ENCODE measurements at regions not wholly inside any gene's neighbourhood (a gene's known extent, or its start where the extent isn't known, plus 50 kb on each side); places are given as distances from the start of the nearest gene placed in this dataset.
"Not testable (repeated sequence)": the region's sequence is repeated elsewhere in the genome, so short reads cannot be mapped to it uniquely, and the experiment has no call there.

DNA sequence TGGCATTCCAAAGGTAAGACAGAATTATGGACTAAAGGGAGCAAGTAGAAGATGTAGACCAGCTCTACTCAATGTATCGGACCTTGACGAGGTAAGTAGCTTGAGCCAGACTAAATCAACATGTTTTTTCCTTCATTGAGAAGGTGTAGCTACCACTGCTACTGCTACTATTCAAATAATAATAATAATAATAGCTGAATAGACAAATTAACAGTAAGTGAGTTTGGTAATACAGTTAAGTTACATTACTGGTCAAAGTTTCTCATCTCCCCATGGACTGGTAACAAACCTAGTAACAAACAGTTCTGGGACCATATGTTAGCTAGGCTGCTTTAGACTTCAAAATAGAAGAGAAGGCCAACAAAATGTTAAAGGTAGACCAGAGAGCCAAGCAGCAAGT lies 609.2 kb downstream of the TLE1 start:
- no peak for ATAC-seq
- peaks cover 14% of the 10 kb centered on the region for H3K9me3 Mint-ChIP-seq
- H3K4me1 Mint-ChIP-seq: no peaks in the 10 kb centered on the region
- no peak overlapping the region for H3K27ac Mint-ChIP-seq
- H3K4me3 Mint-ChIP-seq: no peak overlapping the region
- H3K36me3 Mint-ChIP-seq: no peaks in the 10 kb centered on the region
- no peak for DNase-seq (ENCODE audit: low spot score in 2 of 2)

GRCh38 chr9:81079055-81079454 lies 610.3 kb downstream of the TLE1 start:
- H3K27ac Mint-ChIP-seq: no peak overlapping the region
- DNase-seq (ENCODE audit: low spot score in 2 of 2) (no peak), ATAC-seq (no peak)
- H3K9me3 Mint-ChIP-seq: peaks cover 14% of the 10 kb centered on the region
- H3K4me3 Mint-ChIP-seq: no peak overlapping the region
- no peaks in the 10 kb centered on the region for H3K4me1 Mint-ChIP-seq
- no peaks in the 10 kb centered on the region for H3K36me3 Mint-ChIP-seq

DNA sequence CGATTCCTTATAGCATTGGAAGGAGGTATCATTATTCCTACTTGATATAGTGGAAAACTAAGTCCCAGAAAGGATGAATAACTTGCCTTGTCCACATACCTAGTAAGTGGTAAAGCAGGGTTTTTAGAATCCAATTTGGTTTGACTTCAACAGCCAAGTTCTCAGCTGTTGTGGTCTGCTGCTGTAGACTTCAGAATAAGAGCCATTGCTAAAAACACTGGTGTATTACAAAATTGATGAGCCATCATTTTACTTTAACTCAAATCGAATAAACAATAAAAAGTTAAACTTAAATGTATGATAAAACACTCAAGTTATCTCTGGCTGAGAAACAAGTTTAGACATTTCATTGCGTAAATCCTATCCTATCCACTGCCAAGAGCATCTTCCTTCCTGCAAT lies 610.8 kb downstream of the TLE1 start:
- H3K36me3 Mint-ChIP-seq: no peaks in the 10 kb centered on the region
- ATAC-seq: no peak
- DNase-seq (ENCODE audit: low spot score in 2 of 2): no peak
- H3K9me3 Mint-ChIP-seq: peaks cover 14% of the 10 kb centered on the region
- H3K27ac Mint-ChIP-seq: no peak overlapping the region
- H3K4me1 Mint-ChIP-seq: no peaks in the 10 kb centered on the region
- H3K4me3 Mint-ChIP-seq: no peak overlapping the region

- H3K9me3 Mint-ChIP-seq: peaks cover 11% of the 10 kb centered on the region
- DNase-seq (ENCODE audit: low spot score in 2 of 2) (no peak), ATAC-seq (no peak)
- H3K36me3 Mint-ChIP-seq: no peaks in the 10 kb centered on the region
- no peak overlapping the region for H3K27ac Mint-ChIP-seq
- H3K4me1 Mint-ChIP-seq: no peaks in the 10 kb centered on the region
- H3K4me3 Mint-ChIP-seq: no peak overlapping the region
Measured at GRCh38 chr9:81077572-81077971, 611.8 kb downstream of the TLE1 start.

DNA sequence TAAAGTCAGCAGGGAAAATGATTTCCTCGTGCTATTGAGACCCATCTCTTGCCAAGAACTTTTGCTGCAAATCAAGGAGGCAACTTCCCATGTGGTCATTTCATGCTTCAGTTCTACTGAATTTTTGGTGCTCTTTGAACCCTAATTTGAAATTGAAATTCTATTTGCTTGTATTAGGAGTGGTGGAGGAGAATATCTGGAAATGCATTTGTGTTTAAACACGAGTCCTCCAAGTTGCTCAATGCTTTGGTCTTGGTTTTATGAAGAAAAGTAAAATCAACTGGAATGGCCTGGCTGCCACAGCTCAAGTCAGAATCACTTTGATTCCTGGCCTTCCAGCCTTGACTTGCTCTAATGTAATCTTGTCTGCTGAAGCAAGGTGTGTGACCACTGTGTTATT lies 613.2 kb downstream of the TLE1 start:
- no peak overlapping the region for H3K4me3 Mint-ChIP-seq
- no peaks in the 10 kb centered on the region for H3K4me1 Mint-ChIP-seq

DNA sequence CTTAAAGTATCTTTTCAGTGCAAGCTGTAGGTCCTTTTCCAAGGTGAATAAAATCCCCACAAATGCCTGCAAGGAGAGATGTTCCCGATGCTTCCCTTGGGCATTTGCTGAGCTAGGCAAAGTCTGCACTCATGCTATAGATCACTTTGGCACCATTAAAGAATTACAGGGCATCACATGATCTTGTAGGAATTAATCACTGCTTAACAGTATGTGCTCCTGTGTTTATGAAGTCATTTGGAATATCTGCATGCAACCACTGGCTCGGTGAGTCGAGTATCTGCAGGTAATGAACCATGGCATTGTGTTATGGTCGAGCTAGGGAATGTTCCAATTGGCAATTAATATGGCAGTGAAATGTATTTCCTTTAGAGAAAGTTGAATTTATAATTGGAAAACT lies 615.1 kb downstream of the TLE1 start:
- ATAC-seq (no peak), DNase-seq (ENCODE audit: low spot score in 2 of 2) (no peak)
- Mint-ChIP-seq H3K9me3 (peaks cover 7% of the 10 kb centered on the region), H3K4me3 (no peak overlapping the region), H3K36me3 (no peaks in the 10 kb centered on the region), H3K27ac (no peak overlapping the region), H3K4me1 (no peaks in the 10 kb centered on the region)

More for the DNA sequence above, 613.2 kb downstream of the TLE1 start:
- Mint-ChIP-seq H3K36me3 (no peaks in the 10 kb centered on the region), H3K9me3 (peaks cover 9% of the 10 kb centered on the region), H3K27ac (no peak overlapping the region)
- DNase-seq (ENCODE audit: low spot score in 2 of 2): no peak
- ATAC-seq: no peak

DNA sequence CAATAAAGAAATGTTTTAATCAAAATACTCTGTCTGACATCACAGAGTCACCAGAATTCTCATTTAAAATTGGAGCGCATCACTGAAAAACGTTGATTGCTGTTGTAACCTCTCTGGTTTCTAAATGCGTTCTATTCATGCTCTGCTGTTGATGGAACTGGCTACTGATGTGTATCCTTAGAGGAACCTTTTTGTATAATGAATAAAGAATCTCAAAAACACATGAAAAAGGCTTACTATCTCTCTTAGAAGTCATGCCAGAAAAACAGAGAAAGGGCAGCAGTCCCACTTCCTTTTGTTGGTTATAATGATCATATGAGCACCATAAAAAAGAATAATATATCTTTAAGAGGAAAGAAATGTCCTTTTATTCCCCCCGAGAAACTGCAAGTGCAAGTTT lies 615.5 kb downstream of the TLE1 start:
- Mint-ChIP-seq H3K4me1 (no peaks in the 10 kb centered on the region), H3K36me3 (no peaks in the 10 kb centered on the region), H3K4me3 (no peak overlapping the region), H3K27ac (no peak overlapping the region), H3K9me3 (peaks cover 3% of the 10 kb centered on the region)
- DNase-seq (ENCODE audit: low spot score in 2 of 2) (no peak), ATAC-seq (no peak)

DNA sequence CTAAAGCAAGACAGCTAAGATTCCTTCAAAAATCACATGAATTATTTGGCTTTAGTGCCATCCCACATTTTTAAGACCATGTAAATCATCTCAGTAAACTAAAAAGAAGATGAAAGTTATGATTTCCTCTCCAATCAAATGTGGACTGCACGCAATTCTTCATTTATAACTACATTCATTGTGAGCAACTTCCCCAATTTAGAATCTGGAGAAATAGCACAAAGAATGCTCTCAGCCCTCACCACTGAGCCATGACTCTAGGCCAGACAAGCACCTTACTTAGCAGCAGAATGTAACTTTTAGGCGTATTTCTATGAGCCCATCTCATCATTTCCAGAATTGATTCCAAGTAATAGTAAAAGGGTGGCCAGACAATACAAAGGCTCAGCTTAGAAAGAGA lies 616.6 kb downstream of the TLE1 start:
- ATAC-seq: no peak
- no peaks in the 10 kb centered on the region for H3K4me1 Mint-ChIP-seq

DNA sequence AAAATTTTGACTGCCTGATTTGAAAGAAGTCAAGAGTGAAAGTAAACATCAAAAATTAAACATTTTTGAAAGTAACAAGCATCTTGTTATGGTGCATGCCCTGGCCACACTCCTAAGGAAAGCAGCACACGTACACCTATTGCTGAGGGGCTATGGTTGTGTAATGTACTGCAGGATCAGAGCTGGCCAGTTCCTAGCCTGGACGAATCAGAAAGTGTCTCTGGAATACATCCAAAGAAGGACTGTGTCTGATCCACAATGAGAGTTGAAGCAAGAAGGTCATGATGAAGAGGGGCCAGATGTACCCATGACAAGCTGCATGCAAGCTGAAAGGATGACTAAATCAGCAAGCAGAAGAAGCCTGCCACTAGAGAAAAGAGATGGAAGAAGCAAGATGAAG lies 618.2 kb downstream of the TLE1 start:
- DNase-seq (ENCODE audit: low spot score in 2 of 2): no peak
- peaks cover 21% of the 10 kb centered on the region for H3K9me3 Mint-ChIP-seq
- H3K4me3 Mint-ChIP-seq: no peak overlapping the region
- H3K4me1 Mint-ChIP-seq: no peaks in the 10 kb centered on the region
- no peak for ATAC-seq
- no peak overlapping the region for H3K27ac Mint-ChIP-seq
- no peaks in the 10 kb centered on the region for H3K36me3 Mint-ChIP-seq

More for the DNA sequence above, 616.6 kb downstream of the TLE1 start:
- DNase-seq (ENCODE audit: low spot score in 2 of 2): no peak
- peaks cover 8% of the 10 kb centered on the region for H3K9me3 Mint-ChIP-seq
- no peaks in the 10 kb centered on the region for H3K36me3 Mint-ChIP-seq
- no peak overlapping the region for H3K4me3 Mint-ChIP-seq
- H3K27ac Mint-ChIP-seq: no peak overlapping the region

- ATAC-seq: no peak
- Mint-ChIP-seq H3K4me3 (no peak overlapping the region), H3K36me3 (no peaks in the 10 kb centered on the region), H3K27ac (no peak overlapping the region), H3K9me3 (peaks cover 24% of the 10 kb centered on the region), H3K4me1 (no peaks in the 10 kb centered on the region)
- no peak for DNase-seq (ENCODE audit: low spot score in 2 of 2)
Measured at GRCh38 chr9:81070689-81071088, 618.7 kb downstream of the TLE1 start.

DNA sequence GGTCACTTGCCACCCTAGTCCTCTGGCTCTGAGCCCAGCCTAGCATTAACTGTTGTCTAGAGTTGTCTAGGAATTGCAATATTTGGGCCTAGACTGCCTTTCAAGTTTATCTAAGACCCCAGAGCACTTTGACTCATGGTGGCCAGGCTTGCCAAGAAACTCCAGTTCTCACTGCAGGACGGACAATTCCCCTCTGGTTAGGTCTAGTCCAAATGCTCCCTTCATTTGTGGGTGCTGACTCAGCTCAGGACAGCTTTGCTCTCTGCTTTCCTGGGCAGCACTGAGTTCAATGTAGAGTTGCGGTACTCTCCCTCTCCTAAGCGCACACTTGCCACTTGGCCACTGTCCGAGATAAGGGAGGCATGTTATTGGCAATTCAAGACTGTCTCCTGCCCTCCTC lies 619.4 kb downstream of the TLE1 start:
- Mint-ChIP-seq H3K4me1 (no peaks in the 10 kb centered on the region), H3K36me3 (no peaks in the 10 kb centered on the region), H3K9me3 (peaks cover 24% of the 10 kb centered on the region), H3K27ac (no peak overlapping the region), H3K4me3 (no peak overlapping the region)
- ATAC-seq (no peak), DNase-seq (ENCODE audit: low spot score in 2 of 2) (no peak)

DNA sequence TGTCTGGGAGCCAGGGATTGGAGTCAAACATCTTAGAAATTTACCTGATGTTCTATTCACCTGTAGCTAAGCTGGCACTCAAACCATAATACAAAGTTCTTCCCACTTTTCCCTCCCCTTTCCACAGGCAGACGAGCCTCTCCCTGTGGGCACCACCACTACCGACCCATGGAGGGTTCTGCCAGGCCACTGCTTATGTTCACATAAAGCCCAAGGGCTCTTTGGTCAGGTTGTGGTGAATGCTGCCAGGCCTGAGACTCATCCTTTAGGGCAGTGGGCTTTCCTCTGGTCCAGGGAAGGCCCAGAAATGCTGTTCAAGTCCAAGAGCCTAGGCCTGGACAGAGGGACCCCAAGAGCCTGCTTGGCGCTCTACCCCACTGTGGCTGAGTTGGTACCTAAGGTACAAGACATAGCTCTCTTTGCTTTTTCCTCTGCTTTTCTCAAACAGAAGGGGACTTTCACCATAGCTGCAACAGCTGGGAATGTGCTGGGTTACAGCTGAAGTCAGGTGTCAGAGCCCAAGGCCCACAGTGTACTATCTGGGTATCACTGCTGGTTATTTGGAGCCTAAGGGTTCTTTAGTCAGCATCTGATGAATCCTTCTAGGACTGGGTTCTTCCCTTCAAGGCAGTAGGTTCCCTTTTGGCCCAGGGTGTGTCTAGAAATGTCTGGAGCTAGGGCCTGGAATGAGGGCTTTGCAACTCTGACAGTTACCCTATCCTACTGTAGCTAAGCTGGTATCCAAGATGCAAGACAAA lies 620.1 kb downstream of the TLE1 start:
- no peaks in the 10 kb centered on the region for H3K36me3 Mint-ChIP-seq
- DNase-seq (ENCODE audit: low spot score in 2 of 2) (no peak), ATAC-seq (no peak)
- H3K4me3 Mint-ChIP-seq: no peak overlapping the region
- H3K27ac Mint-ChIP-seq: no peak overlapping the region
- H3K4me1 Mint-ChIP-seq: no peaks in the 10 kb centered on the region
- peaks cover 24% of the 10 kb centered on the region for H3K9me3 Mint-ChIP-seq

DNA sequence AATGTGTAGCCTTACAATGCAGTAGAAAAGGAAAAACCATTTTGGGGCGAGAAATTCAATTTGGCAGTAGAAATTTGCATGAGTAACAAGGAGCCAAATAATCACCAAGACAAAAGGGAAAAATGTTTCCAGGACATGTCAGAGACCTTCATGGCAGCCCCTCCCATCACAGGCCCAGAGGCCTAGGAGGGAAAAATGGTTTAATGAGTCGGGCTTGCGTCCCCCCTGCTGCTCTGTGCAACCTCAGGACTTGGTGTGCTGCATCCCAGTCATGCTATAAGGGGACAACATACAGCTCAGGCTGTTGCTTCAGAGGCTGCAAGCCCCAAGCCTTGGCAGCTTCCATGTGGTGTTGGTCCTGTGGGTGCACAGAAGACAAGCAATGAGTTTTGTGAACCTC lies 626.4 kb downstream of the TLE1 start:
- H3K27ac Mint-ChIP-seq; H3K36me3 Mint-ChIP-seq; H3K4me1 Mint-ChIP-seq; H3K4me3 Mint-ChIP-seq; DNase-seq (ENCODE audit: low spot score in 2 of 2); ATAC-seq: not testable (repeated sequence)
- H3K9me3 Mint-ChIP-seq: peaks cover 25% of the 10 kb centered on the region

GRCh38 chr9:81058782-81059181 lies 630.6 kb downstream of the TLE1 start:
- Mint-ChIP-seq H3K4me1 (no peaks in the 10 kb centered on the region), H3K4me3 (no peak overlapping the region), H3K36me3 (no peaks in the 10 kb centered on the region), H3K9me3 (peaks cover 6% of the 10 kb centered on the region), H3K27ac (no peak overlapping the region)
- DNase-seq (ENCODE audit: low spot score in 2 of 2) (no peak), ATAC-seq (no peak)

DNA sequence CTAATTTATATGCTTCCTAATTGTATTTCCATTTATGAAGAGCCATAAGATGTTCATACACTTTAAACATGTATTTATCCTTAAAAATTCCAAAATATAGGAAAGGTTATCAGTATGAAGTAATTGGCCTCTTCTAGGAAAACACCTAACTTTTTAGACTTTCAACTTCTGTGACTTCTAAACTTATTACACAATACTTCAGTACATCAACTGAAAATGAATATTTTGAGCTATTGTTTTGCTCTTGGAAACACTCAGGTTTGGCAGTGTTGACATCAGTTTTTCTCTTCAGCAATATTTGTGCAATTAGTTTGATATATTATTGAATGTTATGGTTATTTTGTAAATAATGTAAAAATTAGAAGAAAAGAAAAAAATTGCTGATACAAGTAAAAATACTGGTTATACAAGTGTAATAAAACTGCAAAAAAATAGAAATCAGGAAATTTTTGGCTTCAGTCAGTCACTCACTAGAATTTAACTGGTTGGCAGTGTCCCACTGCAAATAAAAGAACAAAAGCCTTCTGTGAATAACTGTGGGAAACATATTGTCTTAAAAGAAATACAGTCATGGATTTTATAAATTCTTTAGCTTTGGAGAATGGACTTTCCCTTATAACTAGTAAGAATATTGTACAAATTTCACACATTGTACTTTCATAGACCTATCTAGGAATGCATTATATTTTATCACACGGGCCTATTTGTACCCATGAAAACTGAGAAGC lies 635.9 kb downstream of the TLE1 start:
- Mint-ChIP-seq H3K36me3 (no peaks in the 10 kb centered on the region), H3K4me3 (no peak overlapping the region), H3K4me1 (no peaks in the 10 kb centered on the region), H3K9me3 (peaks cover 5% of the 10 kb centered on the region), H3K27ac (no peak overlapping the region)
- no peak for DNase-seq (ENCODE audit: low spot score in 2 of 2)
- no peak for ATAC-seq

- Mint-ChIP-seq H3K9me3 (peaks cover 5% of the 10 kb centered on the region), H3K4me3 (no peak overlapping the region), H3K36me3 (no peaks in the 10 kb centered on the region), H3K4me1 (no peaks in the 10 kb centered on the region), H3K27ac (no peak overlapping the region)
- DNase-seq (ENCODE audit: low spot score in 2 of 2) (no peak), ATAC-seq (no peak)
Measured at GRCh38 chr9:81052846-81053245, 636.5 kb downstream of the TLE1 start.

All from stimulated activated effector memory CD8-positive, alpha-beta T cell treated with anti-CD3 and anti-CD28 coated beads, Interleukin-12 subunit alpha, Interleukin-12 subunit beta, amount 100 ng/mL, for 72 hours (primary cell).